Panc1 (cell line): ENCODE measurements at regions not wholly inside any gene's neighbourhood (a gene's known extent, or its start where the extent isn't known, plus 50 kb on each side); places are given as distances from the start of the nearest gene placed in this dataset.

Experiments
- CTCF ChIP-seq: fragments of 450-650 bp; IDR thresholded peaks from 2 replicates; pipeline ENCODE4 v1.5.1; 2017; ENCODE audit warnings: mild to moderate bottlenecking
- POLR2AphosphoS5 ChIP-seq: IDR thresholded peaks from 2 replicates; pipeline ENCODE4 v1.6.1; 2012; ENCODE audit warnings: mild to moderate bottlenecking, low read depth, low read length, moderate library complexity
- REST ChIP-seq, 2 experiments: IDR thresholded peaks; 2 replicates each; pipeline ENCODE4 v1.6.1; 2011 to 2012; ENCODE audit warnings: low read depth in 2 of 2, control low read depth in 1 of 2, low read length in 1 of 2, mild to moderate bottlenecking in 1 of 2, moderate library complexity in 1 of 2; ENCODE audit not compliant: insufficient read depth in 1 of 2

- no peak for TF ChIP-seq CTCF
- TF ChIP-seq REST (IDR thresholded peaks at IDR 0.05; ENCODE audit: insufficient read depth in 1 of 2, low read depth in 2 of 2, low read length in 1 of 2), result no peak
- no peak for TF ChIP-seq POLR2AphosphoS5
Observed at GRCh38 chr5:81808106-81808505, 57.2 kb upstream of the SSBP2 start.
